Fibroblast of peridontal ligament (primary cell): ENCODE measurements at regions not wholly inside any gene's neighbourhood (a gene's known extent, or its start where the extent isn't known, plus 50 kb on each side); places are given as distances from the start of the nearest gene placed in this dataset.

Source experiments
- DNase-seq: peaks from one replicate; pipeline ENCODE4 v3.0.0-alpha.2; 2010; ENCODE audit errors: extremely low read depth

GRCh38 chr5:4295663-4296339, 700.2 kb downstream of the IRX1 start:
- no peak for DNase-seq

DNA sequence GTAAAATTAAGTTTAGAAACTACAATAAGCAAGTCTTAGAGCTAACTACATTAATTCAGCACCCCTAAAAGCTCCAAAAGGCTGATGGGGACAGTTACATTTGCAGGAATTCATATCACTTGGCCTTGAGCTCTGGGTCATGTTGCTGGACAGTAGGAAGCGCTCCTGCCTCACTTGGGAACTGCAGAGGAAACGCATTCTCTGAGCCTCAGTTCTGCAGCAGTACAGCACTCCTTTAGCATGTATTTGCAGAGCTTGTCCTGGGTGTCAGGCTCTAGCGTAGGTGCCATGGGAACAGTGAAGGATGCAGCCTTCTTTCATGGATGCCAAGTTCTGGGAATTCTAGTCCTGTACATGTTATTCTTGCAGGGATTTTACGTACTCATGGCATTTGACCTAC, 710.4 kb downstream of the IRX1 start:
- DNase-seq: no peak

GRCh38 chr5:4309026-4309425, 713.4 kb downstream of the IRX1 start:
- DNase-seq: no peak

DNA sequence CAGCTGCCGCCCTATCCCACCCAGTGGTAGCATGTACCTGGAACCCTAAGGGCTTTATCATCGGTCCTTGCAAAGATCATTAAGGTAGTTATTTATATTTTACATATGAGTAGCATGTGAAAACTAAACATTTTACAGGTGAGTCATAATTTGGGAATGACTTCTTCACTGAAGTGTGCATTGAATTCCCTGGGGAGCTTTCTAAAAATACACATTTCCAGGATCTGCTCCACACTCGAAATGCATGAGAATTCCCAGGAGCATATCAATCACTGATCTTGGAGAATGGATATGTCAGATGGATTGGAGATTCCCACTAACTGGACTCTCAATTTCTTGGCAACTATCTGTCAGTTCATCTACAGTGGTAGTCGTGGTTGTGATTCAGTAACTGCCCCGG, 717.5 kb downstream of the IRX1 start:
- no peak for DNase-seq

DNA sequence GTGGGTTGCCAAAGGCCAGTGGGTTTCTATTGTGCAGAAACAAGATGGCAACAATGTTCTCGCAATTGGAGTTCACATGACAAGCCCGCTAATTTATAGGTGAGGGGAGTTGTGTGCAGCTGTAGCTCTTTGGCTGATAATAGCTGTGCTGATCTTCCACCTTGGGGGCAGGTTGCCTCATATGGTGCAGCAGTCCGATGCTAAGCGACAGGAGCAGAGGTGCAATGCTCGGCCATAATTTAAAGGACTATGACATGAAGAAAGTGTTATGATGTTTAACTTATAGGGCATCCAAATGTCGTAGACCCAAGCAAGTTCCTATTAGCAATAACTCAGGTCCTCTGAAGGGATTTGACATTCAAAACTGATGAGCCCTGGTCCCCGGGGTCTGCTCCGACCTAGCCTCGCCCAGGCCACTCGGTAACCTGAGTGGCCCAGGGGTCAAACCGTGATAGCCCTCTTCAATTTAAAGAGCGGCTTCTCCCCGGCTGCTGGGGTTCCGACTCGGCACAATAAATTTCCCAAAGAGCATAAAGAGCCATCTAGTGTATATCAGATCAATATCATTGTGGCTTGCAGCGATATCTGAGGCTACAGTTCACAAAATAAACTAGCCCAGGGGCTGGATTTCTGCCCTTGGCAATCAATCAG, 724.0 kb downstream of the IRX1 start:
- DNase-seq: no peak

GRCh38 chr5:4330327-4330726, 734.7 kb downstream of the IRX1 start:
- DNase-seq: no peak

DNA sequence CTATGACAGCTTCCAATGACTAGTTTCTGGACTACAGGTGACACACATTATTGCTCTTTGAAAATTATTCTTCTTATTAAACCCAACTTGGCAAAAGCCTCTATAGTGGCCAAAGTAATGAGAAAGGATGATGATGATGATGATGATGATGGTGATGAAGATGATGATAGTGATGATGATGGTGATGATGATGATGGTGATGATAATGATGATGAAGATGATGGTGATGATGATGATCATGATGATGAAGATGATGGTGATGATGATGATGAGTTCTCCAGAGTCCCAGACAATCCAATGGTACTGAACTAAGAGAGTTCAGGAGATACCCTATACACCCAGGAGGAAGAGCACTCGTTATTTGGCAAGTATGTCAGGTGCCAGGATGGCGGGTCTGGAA, 739.4 kb downstream of the IRX1 start:
- DNase-seq: no peak

DNA sequence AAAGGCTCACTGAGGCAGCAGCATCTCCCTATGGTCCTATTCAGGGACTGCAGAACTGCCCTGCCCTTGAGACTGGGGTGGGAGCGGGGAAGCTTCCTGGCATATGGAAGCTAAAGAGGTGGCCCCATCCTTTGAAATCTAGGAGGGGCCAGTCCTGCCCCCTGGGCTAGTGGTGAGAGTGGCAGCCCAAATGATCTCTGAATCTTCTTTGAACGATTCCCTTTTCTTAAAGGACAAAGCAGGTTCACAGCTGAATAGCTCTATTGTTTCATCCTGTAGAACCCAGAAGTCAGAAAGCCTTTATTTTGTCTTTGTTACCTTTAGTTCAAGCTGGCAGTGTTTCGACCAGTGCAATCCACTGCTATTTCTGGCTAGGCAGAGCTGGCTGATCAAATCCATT, 741.9 kb downstream of the IRX1 start:
- DNase-seq: no peak

GRCh38 chr5:4339949-4340348, 744.3 kb downstream of the IRX1 start:
- no peak for DNase-seq

GRCh38 chr5:4345850-4346249, 750.2 kb downstream of the IRX1 start:
- no peak for DNase-seq

- no peak for DNase-seq
These were observed 752.8 kb downstream of the IRX1 start for GRCh38 chr5:4348423-4348822.

- DNase-seq: no peak
These were observed 753.3 kb downstream of the IRX1 start for GRCh38 chr5:4348919-4349318.

DNA sequence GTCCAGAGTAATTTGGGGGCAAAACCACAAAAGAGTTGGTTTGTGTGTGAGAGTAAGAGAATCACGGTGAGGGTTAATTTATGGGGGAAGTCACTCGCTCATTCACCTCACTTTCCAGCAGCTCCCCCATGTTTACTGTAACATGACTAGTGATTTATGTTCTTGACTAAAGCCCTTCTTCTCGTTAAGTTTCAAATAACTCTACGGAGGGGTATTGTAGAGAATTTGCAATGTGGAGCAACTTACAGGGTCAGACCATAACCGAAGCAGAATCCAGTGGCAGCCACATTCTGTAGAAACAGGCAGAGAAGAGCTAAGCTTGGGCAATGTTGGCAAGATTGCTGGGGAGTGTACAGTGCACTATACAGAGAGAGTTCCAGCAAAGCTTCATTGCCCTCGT, 760.6 kb downstream of the IRX1 start:
- DNase-seq: no peak

GRCh38 chr5:4359847-4360246, 764.2 kb downstream of the IRX1 start:
- no peak for DNase-seq

- no peak for DNase-seq
These were observed 766.1 kb downstream of the IRX1 start for GRCh38 chr5:4361753-4362152.

GRCh38 chr5:4362411-4362810, 766.8 kb downstream of the IRX1 start:
- no peak for DNase-seq

GRCh38 chr5:4363045-4363444, 767.4 kb downstream of the IRX1 start:
- no peak for DNase-seq

- no peak for DNase-seq
These were observed 771.0 kb downstream of the IRX1 start for GRCh38 chr5:4366628-4367027.

DNA sequence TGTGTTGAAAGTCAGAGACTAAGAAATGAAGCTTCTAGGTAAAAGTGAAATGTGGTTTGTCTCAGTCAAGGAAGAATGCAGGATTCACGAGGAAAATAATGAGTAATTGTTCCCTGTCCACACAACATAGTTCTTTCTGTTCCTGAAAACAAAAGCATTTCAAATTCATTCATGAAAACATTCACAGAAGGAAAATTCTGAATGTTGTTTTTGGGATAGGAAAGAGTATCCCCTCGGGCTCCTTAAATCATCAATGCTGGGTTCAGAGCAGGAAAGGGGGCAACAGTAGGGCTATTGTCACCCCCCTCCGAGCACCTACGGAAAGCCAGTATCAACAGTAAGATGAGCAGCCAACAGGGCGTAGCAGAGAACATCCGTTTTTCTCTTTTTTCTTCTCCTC, 769.9 kb upstream of the ADAMTS16 start:
- DNase-seq: no peak

DNA sequence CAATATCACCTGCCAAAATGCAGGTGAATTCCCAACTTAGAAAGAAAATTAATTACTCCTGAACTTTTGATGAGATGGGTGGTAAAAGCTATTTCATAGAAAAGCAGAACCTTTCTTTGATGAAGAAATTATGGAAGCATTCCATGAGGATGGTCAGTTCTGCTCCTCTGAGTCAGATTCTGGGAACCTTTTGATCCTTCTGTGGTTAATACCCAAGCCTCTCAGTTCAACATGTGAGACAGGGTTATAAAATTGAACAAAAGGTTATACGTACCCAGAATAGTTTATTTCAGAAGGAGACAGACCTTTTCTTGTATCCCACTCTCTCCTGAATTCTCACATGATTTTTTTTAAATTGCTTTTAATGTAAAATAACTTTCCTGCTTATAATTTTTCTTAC, 767.6 kb upstream of the ADAMTS16 start:
- DNase-seq: no peak

DNA sequence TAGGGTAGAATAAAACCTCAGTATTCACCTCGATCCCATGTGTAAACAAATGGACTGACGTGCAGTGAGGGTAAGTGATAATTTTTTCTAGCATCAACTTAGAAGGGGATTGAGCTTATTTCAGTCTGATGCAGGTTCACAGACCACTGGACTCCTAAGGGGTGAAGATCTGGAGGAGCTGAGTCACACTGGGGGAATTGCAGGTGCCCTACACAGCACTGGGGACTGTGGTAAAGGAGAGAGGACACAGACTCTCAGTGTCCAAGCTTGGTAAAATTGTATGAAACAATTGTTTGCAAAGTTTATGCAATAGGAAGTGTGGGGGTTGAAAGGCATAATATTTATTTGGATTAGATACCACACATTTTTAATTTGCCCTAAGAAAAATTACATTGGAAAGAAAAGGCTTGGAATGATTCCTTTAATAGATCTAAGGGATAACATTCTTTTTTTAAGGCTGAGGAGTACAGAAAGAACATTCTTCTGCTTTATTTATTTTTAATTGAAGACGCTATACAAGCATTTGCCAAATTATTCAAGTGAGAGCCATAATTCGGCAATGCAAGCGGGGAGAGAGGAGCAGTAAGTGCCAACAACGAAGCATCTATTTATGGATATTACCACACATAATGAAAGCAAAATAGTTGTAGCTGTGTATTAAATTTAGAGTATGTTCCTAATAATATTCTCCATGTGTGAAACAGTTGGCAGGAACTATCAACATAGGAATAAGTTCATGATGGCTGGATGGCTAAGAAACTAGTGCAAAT, 766.9 kb upstream of the ADAMTS16 start:
- DNase-seq: no peak

DNA sequence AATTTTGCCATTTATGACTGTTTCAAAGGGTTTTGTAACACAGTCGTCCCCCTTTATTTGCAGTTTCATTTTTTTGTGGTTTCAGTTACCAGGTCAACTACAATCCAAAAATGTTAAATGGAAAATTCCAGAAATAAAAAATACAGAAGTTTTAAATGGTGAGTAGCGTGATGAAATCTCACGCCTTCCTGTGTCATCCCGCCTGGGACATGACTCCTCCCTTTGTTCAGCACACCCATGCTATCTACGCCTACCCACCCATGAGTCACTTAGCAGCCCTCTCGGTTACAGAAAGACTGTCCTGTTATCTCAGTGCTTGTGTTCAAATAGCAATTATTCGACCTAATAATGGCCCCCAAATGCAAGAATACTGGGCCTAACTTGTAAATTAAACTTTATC, 765.3 kb upstream of the ADAMTS16 start:
- DNase-seq: no peak

- DNase-seq: no peak
These were observed 764.5 kb upstream of the ADAMTS16 start for GRCh38 chr5:4375640-4376039.
